GM21390 (cell line): ENCODE measurements at regions not wholly inside any gene's neighbourhood (a gene's known extent, or its start where the extent isn't known, plus 50 kb on each side); places are given as distances from the start of the nearest gene placed in this dataset.
"Not testable (repeated sequence)": the region's sequence is repeated elsewhere in the genome, so short reads cannot be mapped to it uniquely, and the experiment has no call there.

Experiments used
- ATAC-seq: cut with Tn5 transposase; IDR thresholded peaks from one replicate; pipeline ENCODE4 v1.9.1; 2021; ENCODE audit not compliant: unreplicated experiment

- ATAC-seq = no peak
These were observed 76.6 kb upstream of the TOX2 start for GRCh38 chr20:43837856-43838702.

DNA sequence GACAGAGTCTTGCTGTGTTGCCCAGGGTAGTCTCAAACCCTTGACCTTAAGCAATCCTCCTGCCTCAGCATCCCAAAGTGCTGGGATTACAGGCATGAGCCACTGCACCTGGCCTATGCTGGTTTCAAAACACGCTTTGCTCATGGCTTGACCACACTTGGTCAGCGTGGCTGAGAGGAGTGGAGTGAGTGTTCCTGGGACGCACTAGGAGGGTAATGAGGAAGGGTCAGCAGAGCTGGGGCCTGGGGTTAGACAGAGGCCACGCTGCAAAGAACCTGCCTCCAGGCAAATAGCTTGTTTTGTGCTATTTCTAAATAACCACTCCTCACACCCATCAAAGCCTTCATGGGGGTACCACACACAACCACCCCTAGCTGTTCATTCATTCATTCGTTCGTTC is 77.9 kb upstream of the TOX2 start:
- ATAC-seq = no peak

DNA sequence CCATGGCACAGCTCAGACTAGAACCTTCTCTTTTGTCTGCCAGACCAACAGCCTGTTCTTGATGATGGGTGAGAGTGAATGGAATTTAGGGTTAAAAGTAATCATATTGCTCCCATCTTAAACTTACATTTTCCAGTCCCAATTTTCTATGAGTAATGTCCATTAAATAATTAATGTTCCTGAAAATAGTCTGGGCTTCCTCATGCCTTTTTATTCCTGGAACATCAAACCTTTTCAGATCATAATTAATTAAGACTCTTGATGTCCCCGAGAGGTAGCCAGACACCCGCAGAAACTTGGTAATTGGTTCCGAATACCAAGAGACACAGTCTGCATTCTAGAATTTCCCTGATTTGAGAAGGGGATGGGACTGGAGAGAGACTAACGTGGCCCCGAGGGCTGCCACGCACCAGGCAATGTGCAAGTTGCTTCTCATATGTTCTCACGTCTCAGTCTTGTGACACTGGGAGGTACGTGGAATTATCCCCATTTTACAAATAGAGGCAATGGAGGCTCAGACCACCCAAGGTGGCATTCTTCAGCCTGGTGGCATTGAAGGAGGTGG is 78.6 kb upstream of the TOX2 start:
- no peak for ATAC-seq

DNA sequence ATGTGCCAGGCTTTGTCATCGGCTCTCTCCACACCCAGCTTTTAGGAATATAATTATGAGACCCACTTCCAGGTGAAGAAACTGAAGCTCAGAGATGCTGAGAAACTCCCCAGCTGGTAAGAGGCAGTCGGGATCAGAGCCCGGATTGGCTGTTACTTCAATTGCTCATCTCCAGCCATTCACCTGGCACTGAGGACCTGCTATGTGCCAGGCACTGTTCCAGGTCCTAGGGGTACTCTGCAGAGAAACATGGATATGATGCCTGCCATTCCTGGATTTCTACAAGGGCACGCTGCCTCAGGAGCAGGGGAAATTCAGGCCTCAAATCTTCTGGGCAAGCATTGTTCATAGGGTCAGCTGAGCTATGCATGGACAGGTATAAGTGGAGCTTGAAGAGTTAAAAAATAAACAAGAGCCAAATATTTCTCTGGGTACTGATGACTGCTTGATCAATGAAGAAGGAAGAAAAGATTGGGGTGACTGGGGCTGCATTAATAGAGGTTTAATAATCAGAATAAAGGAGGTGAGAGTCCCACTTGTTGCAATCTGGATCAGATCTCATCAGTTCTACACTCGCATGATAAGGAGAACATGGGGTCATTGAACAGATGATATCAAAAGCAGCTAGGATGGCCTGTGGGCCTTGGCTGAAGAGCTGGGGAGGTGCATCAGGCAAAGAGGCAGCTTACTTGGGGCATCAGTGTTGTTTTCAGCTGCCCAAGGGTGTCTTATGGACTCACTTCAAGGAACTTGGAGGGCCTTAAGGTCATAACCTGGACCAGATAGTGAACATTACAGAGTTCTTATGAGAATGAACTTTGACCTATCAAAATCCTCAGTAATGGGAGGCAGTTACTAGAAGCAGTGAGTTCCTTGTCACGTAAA is 80.9 kb upstream of the TOX2 start:
- ATAC-seq = no peak

DNA sequence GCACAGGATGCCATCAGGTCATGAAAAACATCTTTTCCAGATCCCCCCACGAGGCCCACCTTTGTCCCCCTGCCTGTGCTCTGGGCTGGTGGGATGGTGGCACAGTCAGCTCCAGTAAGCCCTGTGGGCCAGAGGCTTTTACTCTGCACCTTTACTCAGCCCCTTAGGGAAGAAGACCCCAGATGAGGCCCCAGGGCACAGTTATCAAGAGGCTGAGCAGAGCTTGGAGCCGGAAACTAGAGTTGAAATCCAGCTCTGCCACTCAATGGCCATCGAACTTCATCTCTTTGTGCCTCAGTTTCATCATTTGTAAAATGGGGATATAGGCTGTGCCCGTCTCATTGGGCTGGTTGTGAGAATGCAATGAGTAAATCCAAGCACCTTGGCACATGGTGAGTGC is 81.7 kb upstream of the TOX2 start:
- no peak for ATAC-seq

DNA sequence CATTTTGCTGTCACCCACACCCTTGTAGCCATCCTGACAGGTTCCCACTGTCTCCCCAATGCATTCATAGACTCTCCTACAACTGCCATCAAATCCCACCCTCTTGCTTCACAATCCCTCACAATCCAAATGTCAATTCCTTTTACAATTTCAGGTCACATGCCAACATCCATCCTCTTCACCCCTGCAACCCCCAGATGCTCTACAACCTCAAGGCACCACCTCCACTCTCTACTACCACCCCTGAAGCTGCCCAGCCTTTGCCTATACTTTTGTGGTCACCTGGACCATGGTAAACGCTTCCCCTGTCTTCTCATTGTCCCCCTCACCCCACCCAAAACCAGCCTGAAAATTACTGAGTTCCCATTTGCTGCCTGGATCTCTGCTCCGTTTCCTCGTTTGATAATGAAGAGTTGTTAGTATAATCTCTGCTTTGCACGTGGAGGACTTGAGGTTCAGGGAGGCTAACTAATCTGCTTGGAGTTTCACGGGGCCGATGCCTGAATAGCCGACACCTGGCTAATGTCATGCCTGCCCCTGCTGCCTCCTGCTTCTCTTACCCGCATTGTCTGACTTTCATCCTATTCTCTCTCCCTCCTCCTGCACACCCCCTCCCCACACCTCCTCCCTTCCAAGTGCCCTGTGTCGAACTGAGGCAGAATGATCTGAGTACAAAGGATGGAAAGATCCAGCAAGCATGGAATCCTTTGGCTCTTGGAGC is 82.4 kb upstream of the TOX2 start:
- ATAC-seq = no peak

- ATAC-seq = no peak
These were observed 83.1 kb upstream of the TOX2 start for GRCh38 chr20:43831481-43832065.

GRCh38 chr20:43830883-43831282 is 83.8 kb upstream of the TOX2 start:
- ATAC-seq = no peak

- no peak for ATAC-seq
These were observed 84.5 kb upstream of the TOX2 start for GRCh38 chr20:43829951-43830690.

DNA sequence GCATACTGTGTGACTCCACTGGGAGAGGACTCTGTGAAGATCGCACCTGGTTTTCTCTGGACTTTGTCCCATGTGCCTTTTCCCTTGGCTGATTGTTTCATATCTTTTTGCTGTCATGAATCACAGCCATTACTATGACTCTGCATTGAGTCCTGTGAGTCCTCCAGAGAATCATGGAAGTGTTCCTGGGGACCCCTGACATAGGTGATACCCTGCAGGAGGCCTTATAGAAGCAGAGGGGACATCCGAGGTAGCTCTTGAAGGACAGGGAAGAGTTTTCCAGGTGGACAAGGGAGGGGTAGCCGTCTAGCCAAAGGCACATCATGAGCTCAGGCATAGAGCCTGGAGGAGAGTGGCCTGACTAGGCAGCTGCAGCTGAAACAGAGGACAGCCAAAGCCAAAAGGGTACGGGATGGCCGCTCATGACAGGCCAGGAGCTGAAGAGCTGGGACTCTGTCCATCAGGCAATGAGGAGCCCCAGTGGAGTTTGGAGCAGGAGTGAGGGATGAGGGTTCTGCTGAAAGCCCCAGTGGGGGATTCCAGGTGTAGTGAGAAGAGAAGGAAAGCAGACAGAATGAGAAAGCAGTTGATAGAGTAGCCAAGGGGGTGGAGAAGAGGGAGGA is 86.6 kb upstream of the TOX2 start:
- no peak for ATAC-seq

DNA sequence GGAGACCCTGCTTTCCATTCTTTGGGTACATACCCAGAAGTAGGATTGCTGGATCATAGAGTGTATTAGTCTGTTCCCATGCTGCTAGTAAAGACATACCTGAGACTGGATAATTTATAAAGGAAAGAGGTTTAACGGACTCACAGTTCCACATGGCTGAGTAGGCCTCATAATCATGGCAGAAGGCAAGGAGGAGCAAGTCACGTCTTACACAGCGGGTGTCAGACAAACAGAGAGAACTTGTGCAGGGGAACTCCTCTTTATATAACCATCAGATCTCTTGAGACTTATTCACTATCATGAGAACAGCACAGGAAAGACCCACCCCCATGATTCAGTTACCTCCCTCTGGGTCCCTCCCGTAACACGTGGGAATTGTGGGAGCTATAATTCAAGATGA is 87.7 kb upstream of the TOX2 start:
- not testable (repeated sequence) for ATAC-seq

- no peak for ATAC-seq
These were observed 89.1 kb upstream of the TOX2 start for GRCh38 chr20:43825581-43825980.

DNA sequence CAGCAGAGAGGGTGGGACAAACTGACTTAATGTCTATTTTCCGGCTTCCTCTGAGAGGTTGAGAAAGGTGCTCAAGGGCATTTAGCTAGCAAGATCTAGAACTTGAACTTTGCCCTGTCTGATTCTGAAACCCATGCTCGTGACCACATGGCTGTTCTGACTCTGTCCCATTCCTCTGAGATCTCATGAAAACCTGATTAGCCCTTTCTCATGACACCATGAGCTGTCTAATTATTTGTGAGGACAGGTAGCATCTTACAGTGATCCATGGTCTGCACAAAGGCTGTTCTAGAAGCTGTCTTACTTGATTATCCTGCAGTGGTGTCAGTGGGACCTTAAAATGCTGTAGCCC is 89.6 kb upstream of the TOX2 start:
- ATAC-seq = no peak

GRCh38 chr20:43824309-43825050 is 90.2 kb upstream of the TOX2 start:
- no peak for ATAC-seq

GRCh38 chr20:43821795-43822194 is 92.9 kb upstream of the TOX2 start:
- no peak for ATAC-seq

- ATAC-seq = no peak
These were observed 93.8 kb upstream of the TOX2 start for GRCh38 chr20:43820731-43821330.

DNA sequence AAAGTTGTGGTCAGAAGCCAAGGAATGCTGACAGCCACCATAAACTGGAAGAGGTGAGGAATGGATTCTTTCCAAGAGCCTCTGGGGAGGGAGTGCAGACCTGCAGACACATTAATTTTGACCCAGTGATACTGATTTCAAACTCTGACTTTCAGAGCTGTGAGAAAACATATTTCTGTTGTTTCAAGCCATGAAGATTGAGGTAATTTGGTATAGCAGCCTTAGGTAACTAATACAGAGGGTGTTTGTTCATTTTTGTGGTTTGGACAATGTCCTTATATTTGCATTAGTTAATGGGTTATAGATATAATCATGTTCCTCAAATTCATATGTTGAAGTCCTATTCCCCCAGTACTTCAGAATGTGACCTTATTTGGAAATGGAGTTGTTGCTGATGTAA is 85.4 kb upstream of the GTSF1L start:
- no peak for ATAC-seq

- ATAC-seq = no peak
These were observed 82.5 kb upstream of the GTSF1L start for GRCh38 chr20:43809206-43809819.
